ENCODE measurements at regions not wholly inside any gene's neighbourhood (a gene's known extent, or its start where the extent isn't known, plus 50 kb on each side); places are given as distances from the start of the nearest gene placed in this dataset.

GRCh38 chr6:14814016-14814415 lies 431.9 kb upstream of the JARID2 start:
- TF ChIP-seq CTCF (IDR thresholded peaks at IDR 0.05): no peak
- TF ChIP-seq POLR2A (IDR thresholded peaks at IDR 0.05): no peak
- no peak for TF ChIP-seq EP300 (IDR thresholded peaks at IDR 0.05)
